Upper lobe of right lung (tissue), 1 donor: ENCODE measurements at regions not wholly inside any gene's neighbourhood (a gene's known extent, or its start where the extent isn't known, plus 50 kb on each side); places are given as distances from the start of the nearest gene placed in this dataset.

Experiments
- ATAC-seq: fragments of 200-7000 bp; cut with Tn5 transposase; one replicate; pipeline ENCODE4 v1.9.1; 2020; ENCODE audit warnings: mild to moderate bottlenecking, moderate library complexity
- DNase-seq: peaks from one replicate; pipeline ENCODE4 v3.0.0-alpha.2; 2020
- H3K27ac ChIP-seq: fragments of 200-600 bp; one replicate; pipeline ENCODE4 v1.8.0; 2022
- H3K27me3 ChIP-seq: fragments of 200-600 bp; one replicate; pipeline ENCODE4 v1.8.0; 2022; ENCODE audit warnings: mild to moderate bottlenecking
- H3K36me3 ChIP-seq: fragments of 200-600 bp; one replicate; pipeline ENCODE4 v1.8.0; 2022
- H3K4me1 ChIP-seq: fragments of 200-600 bp; one replicate; pipeline ENCODE4 v1.8.0; 2022
- H3K4me3 ChIP-seq: fragments of 200-600 bp; one replicate; pipeline ENCODE4 v1.8.0; 2022; ENCODE audit warnings: mild to moderate bottlenecking
- H3K9me3 ChIP-seq: fragments of 200-600 bp; one replicate; pipeline ENCODE4 v1.8.0; 2022
- intact Hi-C: fragments of 100-400 bp; cut with DNase I; formaldehyde crosslinking; loops from one replicate; pipeline ENCODE4 v1.11.0; 2022
- TF ChIP-seq, protein P1 (sequence below): fragments of 200-600 bp; IDR thresholded peaks from one replicate; pipeline ENCODE4 v1.8.0; 2022; ENCODE audit warnings: antibody characterized with exemption
- donor health status: DM: no; HTN: yes; CAD: no; lungs with severe emphysema.

DNA sequence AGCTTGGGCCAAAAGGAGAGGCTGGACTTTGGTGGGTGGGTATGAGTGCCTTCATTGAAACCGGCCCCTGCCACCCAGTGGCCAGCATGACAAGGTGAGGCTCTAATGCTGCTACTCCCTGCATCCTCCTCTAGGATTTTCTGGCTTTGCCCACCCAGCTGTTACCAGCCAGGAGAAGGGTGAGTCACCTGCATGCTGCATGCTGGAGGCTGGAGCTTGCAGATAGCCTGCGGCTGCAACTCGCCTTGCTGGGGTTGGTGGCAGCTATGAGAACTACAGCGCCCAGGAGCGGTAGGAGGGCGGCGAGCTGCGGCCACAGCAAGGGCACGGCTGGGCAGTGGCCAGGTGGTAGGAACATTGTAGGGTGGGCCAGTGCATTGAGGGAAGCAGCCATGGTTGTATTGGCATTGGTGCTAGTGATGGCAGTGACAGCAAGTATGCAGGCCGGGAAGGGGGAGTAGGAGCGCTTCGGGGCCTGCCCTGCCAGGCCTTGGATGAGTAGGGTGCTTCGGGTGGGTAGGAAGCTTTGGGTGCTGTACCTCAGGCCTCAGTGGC, 75.4 kb upstream of the SLC35G4 start:
- H3K27ac ChIP-seq = no peak overlapping the region
- no peaks in the 10 kb centered on the region for H3K4me1 ChIP-seq
- H3K9me3 ChIP-seq = no peaks in the 10 kb centered on the region
- H3K27me3 ChIP-seq = no peaks in the 10 kb centered on the region
- H3K36me3 ChIP-seq = no peaks in the 10 kb centered on the region
- TF ChIP-seq, protein P1, sequence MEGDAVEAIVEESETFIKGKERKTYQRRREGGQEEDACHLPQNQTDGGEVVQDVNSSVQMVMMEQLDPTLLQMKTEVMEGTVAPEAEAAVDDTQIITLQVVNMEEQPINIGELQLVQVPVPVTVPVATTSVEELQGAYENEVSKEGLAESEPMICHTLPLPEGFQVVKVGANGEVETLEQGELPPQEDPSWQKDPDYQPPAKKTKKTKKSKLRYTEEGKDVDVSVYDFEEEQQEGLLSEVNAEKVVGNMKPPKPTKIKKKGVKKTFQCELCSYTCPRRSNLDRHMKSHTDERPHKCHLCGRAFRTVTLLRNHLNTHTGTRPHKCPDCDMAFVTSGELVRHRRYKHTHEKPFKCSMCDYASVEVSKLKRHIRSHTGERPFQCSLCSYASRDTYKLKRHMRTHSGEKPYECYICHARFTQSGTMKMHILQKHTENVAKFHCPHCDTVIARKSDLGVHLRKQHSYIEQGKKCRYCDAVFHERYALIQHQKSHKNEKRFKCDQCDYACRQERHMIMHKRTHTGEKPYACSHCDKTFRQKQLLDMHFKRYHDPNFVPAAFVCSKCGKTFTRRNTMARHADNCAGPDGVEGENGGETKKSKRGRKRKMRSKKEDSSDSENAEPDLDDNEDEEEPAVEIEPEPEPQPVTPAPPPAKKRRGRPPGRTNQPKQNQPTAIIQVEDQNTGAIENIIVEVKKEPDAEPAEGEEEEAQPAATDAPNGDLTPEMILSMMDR = no peak
- no peak for DNase-seq
- peak; percentile 10 for ATAC-seq
- no peak overlapping the region for H3K4me3 ChIP-seq
- intact Hi-C loops = no loop called here

DNA sequence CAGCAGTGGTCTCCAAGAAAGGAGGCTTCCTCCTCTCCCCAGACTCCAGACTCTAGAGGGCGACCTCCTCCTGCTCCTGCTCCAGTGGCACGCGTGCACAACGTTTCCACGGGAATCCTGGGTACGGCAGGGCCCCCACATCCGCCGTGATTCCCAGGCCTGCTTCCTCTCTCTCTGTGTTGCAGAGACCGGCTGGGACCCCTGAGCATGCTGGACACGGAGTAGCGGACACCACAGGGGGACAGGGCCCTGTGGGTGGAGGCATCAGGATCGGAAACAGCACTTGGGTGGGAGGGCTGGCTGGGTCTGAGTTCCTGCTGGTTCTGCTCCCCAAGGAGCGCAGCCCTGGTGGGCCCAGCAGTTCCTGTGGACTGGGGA, 75.9 kb upstream of the SLC35G4 start:
- TF ChIP-seq, protein P1 = no peak
- peak; percentile 38 for ATAC-seq

DNA sequence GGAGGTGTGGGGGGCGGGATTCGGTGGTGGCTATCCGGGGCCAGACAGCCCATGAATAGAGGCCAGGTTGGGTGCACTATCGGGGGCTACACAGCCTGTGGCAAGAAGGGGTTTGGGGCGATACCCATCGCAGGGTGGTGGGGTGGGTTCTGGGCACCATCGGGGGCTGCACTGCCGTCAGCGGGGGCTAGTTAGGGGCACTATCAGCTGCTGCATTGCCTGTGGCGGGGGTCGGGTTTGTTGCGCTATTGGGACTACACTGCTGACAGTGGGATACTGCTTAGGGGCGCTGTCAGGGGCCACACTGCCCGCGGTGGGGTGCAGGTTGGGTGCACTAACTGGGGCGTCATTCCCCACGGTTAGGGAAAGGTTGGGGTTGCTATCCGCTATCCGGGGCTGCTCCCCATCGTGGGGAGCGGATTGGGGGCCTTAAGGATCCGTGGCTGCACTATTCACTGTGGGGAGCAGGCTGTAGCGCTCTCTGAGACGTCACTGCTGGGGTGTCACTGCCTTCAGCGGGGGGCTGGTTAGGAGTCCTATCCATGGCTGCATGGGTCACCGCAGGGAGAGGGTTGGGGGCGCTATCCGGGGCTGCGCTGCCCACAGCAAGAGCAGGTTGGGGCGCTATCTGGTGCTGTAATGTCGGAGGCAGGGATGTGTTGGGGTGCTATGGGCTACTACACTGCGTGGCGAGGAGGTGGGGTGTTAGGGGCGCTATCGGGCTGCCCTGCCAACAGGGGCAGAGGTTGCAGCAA, 76.5 kb upstream of the SLC35G4 start:
- TF ChIP-seq, protein P1 = no peak
- Histone ChIP-seq H3K27me3 (no peaks in the 10 kb centered on the region), H3K36me3 (no peaks in the 10 kb centered on the region), H3K27ac (no peak overlapping the region), H3K4me3 (no peak overlapping the region), H3K9me3 (no peaks in the 10 kb centered on the region), H3K4me1 (no peaks in the 10 kb centered on the region)
- ATAC-seq (peak; percentile 23), DNase-seq (no peak)
- intact Hi-C loops = no loop called here

More for the DNA sequence above, 75.9 kb upstream of the SLC35G4 start:
- Histone ChIP-seq H3K4me1 (no peaks in the 10 kb centered on the region), H3K27me3 (no peaks in the 10 kb centered on the region), H3K9me3 (no peaks in the 10 kb centered on the region), H3K36me3 (no peaks in the 10 kb centered on the region), H3K4me3 (no peak overlapping the region), H3K27ac (no peak overlapping the region)
- intact Hi-C loops = no loop called here
- no peak for DNase-seq

DNA sequence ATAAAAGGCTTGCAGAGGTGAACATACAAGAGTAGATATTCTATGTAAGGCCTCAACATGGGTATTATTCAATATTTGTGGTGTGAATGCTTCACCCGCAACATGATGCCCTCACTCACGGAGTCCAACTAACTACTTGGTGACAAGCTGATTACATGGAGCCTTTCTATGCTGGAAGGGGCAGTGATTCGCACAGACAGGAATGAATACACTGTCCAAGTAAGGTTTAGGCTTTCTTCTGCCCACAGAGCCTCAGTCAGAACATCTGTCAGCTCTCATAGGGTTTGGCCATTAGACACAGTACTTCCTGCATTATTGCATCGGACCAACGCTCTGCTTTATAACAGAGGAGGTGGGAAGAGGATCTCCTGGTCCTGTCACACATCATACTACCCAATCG, 80.3 kb upstream of the SLC35G4 start:
- Histone ChIP-seq H3K4me1 (no peaks in the 10 kb centered on the region), H3K36me3 (no peaks in the 10 kb centered on the region), H3K27ac (no peak overlapping the region), H3K4me3 (no peak overlapping the region), H3K9me3 (no peaks in the 10 kb centered on the region), H3K27me3 (no peaks in the 10 kb centered on the region)
- ATAC-seq = no peak
- DNase-seq = no peak
- intact Hi-C loops = no loop called here
- TF ChIP-seq, protein P1 = no peak

DNA sequence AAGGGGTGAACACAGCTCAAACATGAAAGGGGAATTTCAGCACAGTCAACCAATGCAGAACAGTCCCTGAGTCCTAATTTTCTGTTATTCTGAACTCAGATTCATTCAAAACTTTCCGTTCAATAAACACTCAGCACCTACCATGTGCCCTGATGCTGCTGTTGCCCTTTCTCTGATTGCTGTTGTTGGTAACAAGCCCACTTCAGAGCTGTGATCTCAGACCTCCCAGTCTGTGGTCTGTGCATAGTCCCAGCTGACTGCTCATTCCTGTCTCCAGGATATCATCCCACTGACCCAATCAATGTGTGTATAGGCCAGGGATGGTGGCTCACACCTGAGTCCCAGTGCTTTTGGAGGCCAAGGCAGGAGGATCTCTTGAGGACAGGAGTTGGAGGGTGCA, 82.7 kb upstream of the SLC35G4 start:
- no peak for DNase-seq
- TF ChIP-seq, protein P1 = no peak
- H3K4me1 ChIP-seq = no peaks in the 10 kb centered on the region
- no peaks in the 10 kb centered on the region for H3K27me3 ChIP-seq
- H3K27ac ChIP-seq = no peak overlapping the region
- H3K4me3 ChIP-seq = no peak overlapping the region
- no peak for ATAC-seq
- no peaks in the 10 kb centered on the region for H3K36me3 ChIP-seq
- intact Hi-C loops = no loop called here
- H3K9me3 ChIP-seq = no peaks in the 10 kb centered on the region
